ENCODE measurements at regions not wholly inside any gene's neighbourhood (a gene's known extent, or its start where the extent isn't known, plus 50 kb on each side); places are given as distances from the start of the nearest gene placed in this dataset.

GRCh38 chr15:94761574-94761973, 530.2 kb downstream of the MCTP2 start:
- no peak for DNase-seq (ENCODE audit: low read depth)

DNA sequence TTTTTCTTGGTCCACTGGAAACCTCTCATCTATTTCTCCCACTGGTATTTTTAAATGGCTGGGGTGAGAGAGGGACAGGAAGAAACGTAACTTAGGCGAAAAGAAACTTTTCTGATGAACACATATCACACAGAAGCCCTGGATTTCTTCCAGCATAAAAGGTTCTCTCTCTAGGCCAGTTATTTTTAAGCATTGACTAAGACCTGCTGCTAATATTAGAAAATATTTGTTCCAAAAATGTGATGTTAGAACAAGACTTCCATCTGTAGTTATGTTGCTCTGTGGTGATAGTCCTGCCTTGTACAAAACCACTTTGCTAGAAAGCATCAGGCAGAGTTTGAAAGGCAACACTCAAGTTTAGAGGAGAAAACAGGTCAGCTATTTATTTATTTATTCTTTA, 537.7 kb downstream of the MCTP2 start:
- DNase-seq (ENCODE audit: low read depth) = no peak

GRCh38 chr15:94770199-94770598, 538.8 kb downstream of the MCTP2 start:
- DNase-seq (ENCODE audit: low read depth) = no peak

- no peak for DNase-seq (ENCODE audit: low read depth)
Measured at GRCh38 chr15:94777037-94777436, 545.7 kb downstream of the MCTP2 start.

DNA sequence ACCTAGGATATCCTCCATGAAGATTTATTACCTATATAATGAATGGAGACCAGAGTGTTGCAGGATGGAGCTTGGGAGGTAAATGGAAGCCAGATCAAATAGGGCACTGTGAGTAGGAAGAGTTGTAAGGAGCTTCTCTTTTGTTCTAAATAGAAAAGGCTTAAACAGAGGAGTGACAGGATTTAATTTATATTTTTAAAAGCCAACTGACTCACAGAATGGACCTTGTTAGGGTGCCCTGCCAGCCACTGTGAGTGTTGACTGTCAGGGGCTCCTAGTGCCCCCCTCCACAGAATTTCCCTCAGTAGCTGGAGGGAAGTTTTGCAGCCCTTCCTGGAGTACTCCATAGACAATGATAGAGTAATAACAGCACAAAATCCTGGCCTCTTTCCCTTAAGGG, 547.5 kb downstream of the MCTP2 start:
- no peak for DNase-seq (ENCODE audit: low read depth)

DNA sequence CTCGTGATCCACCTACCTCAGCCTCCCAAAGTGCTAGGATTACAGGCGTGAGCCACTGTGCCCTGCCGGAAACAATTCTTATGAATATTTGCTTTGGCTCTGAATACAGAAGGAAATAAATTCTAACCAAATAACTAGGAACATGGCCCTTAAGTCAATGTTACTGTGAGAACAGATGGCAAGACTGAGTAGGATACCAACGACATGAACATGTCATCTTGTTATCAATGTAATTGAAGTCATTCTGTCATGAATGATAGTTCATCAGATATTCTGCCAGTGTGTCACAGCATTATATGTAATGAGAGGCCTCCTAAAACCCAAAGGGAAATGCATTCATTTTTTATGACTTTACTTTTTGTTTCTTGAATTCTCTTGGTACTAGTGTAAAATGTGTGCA, 548.8 kb downstream of the MCTP2 start:
- no peak for DNase-seq (ENCODE audit: low read depth)

DNA sequence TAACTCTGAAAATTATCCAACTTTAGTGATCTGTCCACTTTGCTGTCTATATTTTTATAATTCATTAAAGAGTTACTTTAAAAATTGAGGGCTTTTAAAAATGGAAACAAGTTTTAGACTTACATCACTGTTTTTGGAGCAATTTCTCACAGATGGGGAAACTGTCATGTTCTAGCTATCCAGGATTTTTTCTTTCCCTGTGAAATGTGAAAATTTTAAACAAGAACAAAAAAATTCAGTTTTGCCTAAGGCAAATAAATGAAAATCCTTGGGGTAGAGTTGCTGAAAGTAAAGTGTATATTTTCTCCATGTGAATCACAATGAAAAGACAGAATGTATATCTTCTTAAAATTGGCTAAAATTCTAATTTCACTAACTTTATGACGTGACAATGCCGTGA, 553.7 kb downstream of the MCTP2 start:
- no peak for DNase-seq (ENCODE audit: low read depth)

DNA sequence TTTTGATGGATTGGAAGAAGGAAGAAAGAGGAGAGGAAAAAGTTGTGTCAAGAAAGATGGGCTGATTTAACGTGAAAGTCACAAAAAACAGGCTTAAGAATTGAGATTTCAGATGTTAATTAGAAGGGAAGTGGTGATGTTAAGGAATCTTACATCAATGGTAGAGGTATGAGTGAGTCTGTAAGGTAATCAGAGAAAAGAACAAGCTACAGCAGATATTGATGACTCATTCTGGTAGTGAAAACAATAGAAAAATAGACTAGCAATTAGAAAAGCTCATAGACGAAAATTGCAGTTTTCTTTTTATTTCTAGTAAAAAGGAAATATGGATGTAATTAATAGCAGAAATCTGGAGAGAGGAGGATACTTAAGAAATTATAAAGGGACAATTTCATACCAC, 559.6 kb downstream of the MCTP2 start:
- no peak for DNase-seq (ENCODE audit: low read depth)

- no peak for DNase-seq (ENCODE audit: low read depth)
Measured at GRCh38 chr15:94791510-94791909, 560.1 kb downstream of the MCTP2 start.

- no peak for DNase-seq (ENCODE audit: low read depth)
Measured at GRCh38 chr15:94792196-94792595, 560.8 kb downstream of the MCTP2 start.

DNA sequence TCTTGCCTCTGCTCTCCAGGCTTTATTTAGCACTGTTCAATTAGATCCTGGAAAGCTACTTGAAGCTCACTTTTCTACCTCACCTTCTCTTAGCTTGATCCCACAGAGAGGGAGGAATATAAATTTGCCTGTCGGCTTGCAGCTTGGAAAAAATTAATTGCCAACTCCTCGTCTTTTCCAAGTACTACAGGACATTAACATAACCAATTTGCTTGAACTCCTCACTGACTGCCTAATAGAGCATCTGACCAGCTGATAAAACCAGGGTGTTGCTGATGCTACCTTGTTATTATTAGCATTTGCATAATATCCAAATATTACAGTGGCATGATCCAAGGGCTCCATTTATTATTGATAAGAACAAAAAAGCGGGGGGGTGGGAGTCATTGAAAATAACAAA, 561.8 kb downstream of the MCTP2 start:
- DNase-seq (ENCODE audit: low read depth) = no peak

DNA sequence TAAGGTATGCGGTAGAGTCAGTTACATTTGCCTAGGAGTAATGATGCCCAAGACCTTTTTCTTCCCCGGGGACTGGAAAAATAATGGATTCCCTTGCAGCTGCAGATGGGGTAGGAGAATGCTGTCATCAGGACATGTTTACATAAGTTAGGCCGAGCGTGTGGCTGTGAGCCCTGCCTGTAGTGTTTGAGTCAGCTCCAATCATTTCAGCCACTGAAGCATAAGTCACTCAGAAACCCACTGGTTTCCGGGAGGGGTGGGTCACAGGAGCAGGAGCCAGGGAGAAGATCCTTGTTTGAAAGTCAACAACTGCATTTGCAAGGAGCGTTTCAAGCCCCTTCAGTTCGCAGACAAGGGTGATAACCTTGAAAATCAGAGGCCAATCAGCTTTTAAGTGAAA, 562.3 kb downstream of the MCTP2 start:
- no peak for DNase-seq (ENCODE audit: low read depth)

DNA sequence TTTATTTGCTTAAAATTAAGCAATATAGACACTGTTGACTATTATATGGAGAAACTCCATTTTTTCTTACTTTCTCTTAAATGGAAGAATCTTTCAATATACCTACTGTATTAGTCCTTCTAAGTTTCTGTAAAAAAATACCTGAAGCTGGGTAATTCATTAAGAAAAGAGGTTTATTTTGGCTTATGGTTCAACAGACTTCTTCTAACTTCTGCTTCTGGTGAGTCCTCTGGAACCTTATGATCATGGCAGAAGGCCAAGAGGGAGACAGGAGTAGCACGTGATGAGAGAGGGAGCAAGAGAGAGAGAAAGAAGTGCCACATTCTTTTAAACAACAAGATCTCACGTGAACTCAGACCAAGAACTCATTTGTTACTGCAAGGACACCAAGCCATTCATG, 573.3 kb downstream of the MCTP2 start:
- no peak for DNase-seq (ENCODE audit: low read depth)

- no peak for DNase-seq (ENCODE audit: low read depth)
Measured at GRCh38 chr15:94815110-94815731, 583.9 kb downstream of the MCTP2 start.

DNA sequence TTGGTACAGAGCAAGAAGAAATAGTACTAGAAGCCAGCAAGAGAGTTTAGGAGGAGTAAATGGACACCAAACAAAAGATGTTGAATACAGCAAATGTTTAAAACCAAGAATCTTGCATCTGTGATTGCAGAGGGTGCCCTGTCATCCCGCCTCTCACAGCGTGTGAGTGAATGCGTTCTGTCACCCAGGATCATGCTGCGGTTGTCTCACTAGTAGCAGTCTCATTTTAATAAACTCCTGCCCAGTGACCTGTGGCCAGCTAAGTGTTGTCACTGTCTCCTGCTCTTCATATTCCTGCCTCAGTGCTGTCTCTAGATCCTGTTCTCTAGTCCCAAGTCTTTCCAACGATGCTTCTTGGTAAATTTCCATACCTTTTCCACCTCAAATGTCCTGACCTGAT, 584.6 kb downstream of the MCTP2 start:
- DNase-seq (ENCODE audit: low read depth) = no peak

DNA sequence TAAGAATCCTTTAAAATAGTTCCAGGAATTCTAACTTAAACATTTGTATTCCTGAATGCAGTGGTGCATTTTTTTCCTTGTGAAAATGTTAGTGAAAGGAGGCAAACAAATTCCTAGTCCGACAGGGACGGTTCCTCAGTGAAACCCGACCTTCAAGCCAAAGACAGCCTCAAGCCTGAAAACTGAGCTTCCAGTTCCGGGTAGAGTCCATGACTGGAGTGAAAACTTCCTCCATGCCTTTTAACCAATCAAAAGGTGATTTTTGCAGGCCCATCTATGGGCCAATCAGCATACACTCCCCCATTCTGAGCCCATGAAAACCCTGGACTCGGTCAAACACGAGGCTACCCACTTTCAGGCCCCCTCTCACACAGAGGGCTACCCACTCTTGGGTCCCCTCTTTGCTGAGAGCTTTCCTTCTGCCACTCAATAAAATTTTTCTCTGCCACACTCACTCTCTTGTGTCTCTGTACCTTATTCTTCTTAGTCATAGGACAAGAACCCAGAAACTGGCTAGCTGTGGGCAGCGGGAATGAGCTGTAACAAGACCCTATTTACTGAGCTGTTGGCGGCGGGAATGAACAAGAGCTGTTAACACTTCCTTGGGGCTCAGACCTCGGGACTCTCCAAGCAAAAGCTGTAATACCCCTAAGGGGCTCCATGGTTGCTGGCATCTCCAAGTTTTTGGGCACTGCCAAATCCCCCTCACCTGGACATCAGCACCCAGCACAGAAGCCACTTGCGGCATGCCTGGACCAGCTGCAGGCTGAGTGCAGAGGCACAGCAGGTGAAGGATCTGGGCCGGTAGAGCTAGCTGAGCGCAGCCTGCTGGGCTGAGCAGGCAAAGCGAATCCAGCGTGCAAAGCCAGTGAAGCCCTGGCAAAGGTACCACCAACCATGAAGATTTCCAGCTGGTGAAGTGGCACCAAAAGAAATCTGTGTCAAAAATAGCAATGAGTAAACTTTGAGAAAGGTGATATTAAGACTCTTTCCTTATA, 598.8 kb downstream of the MCTP2 start:
- DNase-seq (ENCODE audit: low read depth) = no peak

DNA sequence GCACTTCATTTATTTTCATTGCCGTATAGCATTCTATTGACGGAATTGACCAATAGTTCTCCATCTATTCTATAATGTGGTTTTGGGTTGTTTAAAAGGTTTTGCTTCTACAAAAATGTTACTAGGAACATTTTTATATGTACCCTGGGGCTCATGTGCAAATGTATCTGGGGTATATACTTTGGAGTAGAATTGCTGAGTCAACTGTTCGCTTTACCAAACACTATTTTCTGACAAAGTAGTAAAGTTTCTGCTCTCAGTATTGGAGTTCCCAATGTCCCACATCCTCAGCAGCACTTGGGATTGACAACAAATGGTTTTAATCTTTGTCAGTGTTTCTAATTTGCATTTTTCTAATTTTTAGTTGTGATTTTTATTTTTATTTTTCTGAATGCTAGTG, 602.6 kb downstream of the MCTP2 start:
- DNase-seq (ENCODE audit: low read depth) = no peak

DNA sequence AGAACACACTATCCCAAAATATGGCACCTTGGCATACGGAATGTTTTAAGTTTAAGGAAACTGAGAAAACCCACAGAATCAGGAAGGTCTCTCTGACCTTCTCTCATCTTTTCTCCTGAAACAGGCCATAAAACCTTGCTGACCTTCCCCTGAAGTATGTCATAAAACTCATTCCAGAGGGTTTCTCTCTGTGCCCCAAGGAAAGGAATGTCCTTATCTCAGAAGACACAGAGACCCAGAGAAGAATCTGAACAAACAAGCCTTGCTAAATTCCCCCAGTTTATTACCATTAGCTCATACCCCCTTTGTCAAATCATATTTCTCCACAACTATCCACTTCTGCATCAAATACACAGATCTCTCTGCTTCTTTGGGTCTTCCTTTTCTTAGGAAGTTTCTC, 603.1 kb downstream of the MCTP2 start:
- DNase-seq (ENCODE audit: low read depth) = no peak

DNA sequence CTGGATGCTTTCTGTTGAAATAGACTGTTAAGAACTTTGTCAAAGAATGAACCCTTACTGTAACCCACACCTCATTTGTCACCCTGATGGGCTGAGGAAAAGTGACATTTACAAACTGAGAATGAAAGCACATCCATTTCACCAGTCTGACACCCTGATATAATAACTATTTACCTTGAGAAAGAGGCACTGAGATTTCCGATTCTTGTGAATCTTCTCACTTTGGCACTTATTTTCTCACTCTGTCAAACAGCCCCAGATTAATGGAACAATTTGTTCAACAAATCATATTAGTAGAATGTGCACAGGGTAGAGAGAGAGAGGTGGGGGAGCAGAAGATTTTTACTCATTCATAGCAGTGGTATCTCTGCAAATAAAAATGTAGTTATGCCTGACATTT, 606.9 kb downstream of the MCTP2 start:
- no peak for DNase-seq (ENCODE audit: low read depth)

DNA sequence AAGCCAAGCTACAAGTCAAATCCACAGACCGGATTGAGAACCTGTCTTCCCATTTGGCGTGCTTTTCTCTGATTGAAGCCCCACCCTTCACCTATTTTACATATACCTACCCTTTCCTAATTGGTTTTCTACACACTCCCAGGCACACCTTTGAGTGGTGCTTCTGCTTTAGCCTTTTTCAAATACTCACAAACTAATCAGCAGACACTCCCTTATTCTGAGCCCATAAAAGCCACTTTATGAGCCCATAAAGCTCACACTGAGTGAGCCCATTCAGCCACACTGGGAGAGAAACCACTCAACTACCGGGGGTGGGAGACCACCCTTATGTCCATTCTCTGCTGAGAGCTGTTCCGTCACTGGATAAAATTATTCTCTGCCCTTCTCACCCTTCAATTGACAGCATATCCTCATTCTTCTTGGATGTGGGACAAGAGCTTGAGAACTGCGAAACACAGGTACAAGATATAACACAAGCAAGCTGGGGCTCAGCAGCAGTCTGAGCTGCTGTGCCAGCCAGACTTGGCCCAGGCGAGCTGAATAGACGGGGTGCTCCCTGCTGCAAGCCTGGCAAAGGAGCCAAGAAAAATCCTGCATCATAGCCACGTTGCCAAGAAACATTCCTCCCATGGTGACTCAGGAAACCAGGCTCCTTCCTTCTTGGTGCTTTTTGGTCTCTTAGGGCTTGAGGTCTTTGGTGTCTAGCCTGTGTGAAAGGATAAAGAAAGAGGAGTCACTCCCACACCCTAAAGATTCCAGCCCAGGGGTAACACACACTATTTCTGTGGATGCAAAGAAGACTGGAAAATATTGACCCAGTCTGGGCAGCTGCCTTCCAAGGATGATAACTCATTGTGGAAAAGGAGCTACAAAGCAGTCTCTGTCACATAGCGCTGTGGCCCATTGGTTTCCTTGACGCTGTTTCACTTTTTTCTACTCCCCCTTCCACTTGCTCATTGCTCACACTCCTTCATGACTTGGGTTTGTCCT, 609.7 kb downstream of the MCTP2 start:
- no peak for DNase-seq (ENCODE audit: low read depth)

GRCh38 chr15:94843060-94843459, 611.7 kb downstream of the MCTP2 start:
- DNase-seq (ENCODE audit: low read depth) = no peak

- DNase-seq (ENCODE audit: low read depth) = no peak
Measured at GRCh38 chr15:94844198-94844537, 612.8 kb downstream of the MCTP2 start.
